C4-2B (cell line): ENCODE measurements at regions not wholly inside any gene's neighbourhood (a gene's known extent, or its start where the extent isn't known, plus 50 kb on each side); places are given as distances from the start of the nearest gene placed in this dataset.

Source experiments
- CTCF ChIP-seq: fragments of 450-650 bp; conservative IDR thresholded peaks from 2 replicates; pipeline ENCODE4 v1.5.1; 2017; ENCODE audit warnings: mild to moderate bottlenecking
- ZFX ChIP-seq: fragments of 450-650 bp; IDR thresholded peaks from 2 replicates; pipeline ENCODE4 v1.6.1; 2017

- no peak for TF ChIP-seq CTCF
- no peak for TF ChIP-seq ZFX
Measured at GRCh38 chr13:89541091-89542030, 1806.1 kb upstream of the MIR17HG start.
